ENCODE measurements at regions not wholly inside any gene's neighbourhood (a gene's known extent, or its start where the extent isn't known, plus 50 kb on each side); places are given as distances from the start of the nearest gene placed in this dataset.

DNA sequence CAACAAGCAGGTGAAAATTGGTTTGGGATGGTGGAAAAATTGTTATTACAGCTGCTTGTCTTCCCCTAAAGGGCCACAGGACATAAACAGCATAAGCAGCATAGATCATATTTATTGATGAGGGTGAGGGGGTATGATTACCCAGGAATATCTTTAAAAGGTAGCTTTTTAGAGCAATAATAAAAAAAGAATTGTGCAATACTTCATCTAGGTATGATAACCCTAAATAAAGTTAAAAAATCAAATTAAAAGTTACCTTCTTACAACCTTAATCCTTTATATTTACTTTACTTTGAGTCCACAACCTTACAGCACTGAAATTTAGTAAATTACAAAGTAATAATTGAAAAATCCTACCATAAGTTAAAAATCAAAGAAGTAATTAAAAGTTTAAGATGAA, 653.3 kb upstream of the RGS18 start:
- no peak for TF ChIP-seq POLR2AphosphoS5 (IDR thresholded peaks at IDR 0.05)
- TF ChIP-seq, protein P1, sequence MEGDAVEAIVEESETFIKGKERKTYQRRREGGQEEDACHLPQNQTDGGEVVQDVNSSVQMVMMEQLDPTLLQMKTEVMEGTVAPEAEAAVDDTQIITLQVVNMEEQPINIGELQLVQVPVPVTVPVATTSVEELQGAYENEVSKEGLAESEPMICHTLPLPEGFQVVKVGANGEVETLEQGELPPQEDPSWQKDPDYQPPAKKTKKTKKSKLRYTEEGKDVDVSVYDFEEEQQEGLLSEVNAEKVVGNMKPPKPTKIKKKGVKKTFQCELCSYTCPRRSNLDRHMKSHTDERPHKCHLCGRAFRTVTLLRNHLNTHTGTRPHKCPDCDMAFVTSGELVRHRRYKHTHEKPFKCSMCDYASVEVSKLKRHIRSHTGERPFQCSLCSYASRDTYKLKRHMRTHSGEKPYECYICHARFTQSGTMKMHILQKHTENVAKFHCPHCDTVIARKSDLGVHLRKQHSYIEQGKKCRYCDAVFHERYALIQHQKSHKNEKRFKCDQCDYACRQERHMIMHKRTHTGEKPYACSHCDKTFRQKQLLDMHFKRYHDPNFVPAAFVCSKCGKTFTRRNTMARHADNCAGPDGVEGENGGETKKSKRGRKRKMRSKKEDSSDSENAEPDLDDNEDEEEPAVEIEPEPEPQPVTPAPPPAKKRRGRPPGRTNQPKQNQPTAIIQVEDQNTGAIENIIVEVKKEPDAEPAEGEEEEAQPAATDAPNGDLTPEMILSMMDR (IDR thresholded peaks at IDR 0.05 in 8 of 11, conservative IDR thresholded peaks at IDR 0.05 in 3 of 11), result no peak
